GM12878 (cell line): ENCODE measurements at regions not wholly inside any gene's neighbourhood (a gene's known extent, or its start where the extent isn't known, plus 50 kb on each side); places are given as distances from the start of the nearest gene placed in this dataset.

Source experiments
- ATAC-seq: fragments of 200-7000 bp; cut with Tn5 transposase; 3 replicates; pipeline ENCODE4 v1.9.1; 2020; ENCODE audit warnings: mild to moderate bottlenecking, moderate library complexity
- BruUV-seq: library from RNA; stranded (reverse); fragments of 400-500 nt; replicated peaks from 2 replicates; lab custom pipeline; 2021; lab: Mats Ljungman, UMichigan
- CTCF ChIA-PET: fragments of 300-600 bp; sonication (Branson Sonifier 250); formaldehyde crosslinking; extraction: SDS; loops from one replicate; lab custom pipeline; 2021; ENCODE audit warnings: inconsistent platforms; lab: Yijun Ruan, JAX
- POLR2A ChIA-PET: fragments of 350-600 bp; formaldehyde crosslinking; extraction: SDS; loops from one replicate; lab custom pipeline; 2021; ENCODE audit warnings: inconsistent platforms; lab: Charles Lee
- RAD21 ChIA-PET: fragments of 300-600 bp; sonication (Branson Sonifier 250); formaldehyde crosslinking; loops from one replicate; lab custom pipeline; 2023; ENCODE audit warnings: antibody characterized with exemption; ENCODE audit not compliant: unreplicated experiment; lab: Charles Lee
- SMC1A ChIA-PET: fragments of 300-600 bp; sonication (Branson Sonifier 250); formaldehyde crosslinking; loops from one replicate; lab custom pipeline; 2023; ENCODE audit not compliant: unreplicated experiment, uncharacterized antibody; lab: Charles Lee
- DNase-seq: peaks from one replicate; pipeline ENCODE4 v3.0.0-alpha.2; 2011; ENCODE audit warnings: low read depth, low spot score
- FAIRE-seq: peaks from 3 replicates; lab custom pipeline; 2011; peaks lifted over from hg19 to GRCh38; lab: Jason Lieb, UNC
- H2AFZ ChIP-seq: 2 replicates; pipeline ENCODE4 v1.6.0; 2011; ENCODE audit warnings: low read depth, low read length, control low read depth; ENCODE audit not compliant: control insufficient read depth
- H3K27ac ChIP-seq: 2 replicates; pipeline ENCODE4 v1.5.1; 2011; ENCODE audit warnings: control low read depth; ENCODE audit not compliant: control insufficient read depth, insufficient read depth
- H3K27me3 ChIP-seq, 2 experiments: replicated peaks in 1 of 2; 2 replicates each; pipeline versions ENCODE4 v1.6.0 to v1.6.1; 2011; ENCODE audit warnings: low read length in 1 of 2; ENCODE audit not compliant: control insufficient read depth in 2 of 2, insufficient read depth in 2 of 2
- H3K36me3 ChIP-seq, 2 experiments: 2 replicates each; pipeline ENCODE4 v1.5.1; 2011; ENCODE audit warnings: low read length in 1 of 2; ENCODE audit not compliant: control insufficient read depth in 2 of 2, insufficient read depth in 2 of 2
- H3K4me1 ChIP-seq: 2 replicates; pipeline ENCODE4 v1.6.1; 2011; ENCODE audit warnings: mild to moderate bottlenecking, low read length, moderate library complexity, mixed read lengths; ENCODE audit not compliant: control insufficient read depth, insufficient read depth
- H3K4me2 ChIP-seq: 2 replicates; pipeline ENCODE4 v1.6.0; 2011; ENCODE audit warnings: control low read depth; ENCODE audit not compliant: control insufficient read depth, insufficient read depth
- H3K4me3 ChIP-seq: fragments of 200-600 bp; sonication (generic); 2 replicates; pipeline ENCODE4 v1.5.1; 2016
- H3K79me2 ChIP-seq: 2 replicates; pipeline ENCODE4 v1.6.0; 2011; ENCODE audit warnings: low read length; ENCODE audit not compliant: control insufficient read depth, insufficient read depth
- H3K9ac ChIP-seq: 2 replicates; pipeline ENCODE4 v1.8.0; 2011; ENCODE audit warnings: low read length, control low read depth, mixed read lengths; ENCODE audit not compliant: control insufficient read depth, insufficient read depth
- H3K9me3 ChIP-seq: replicated peaks from 3 replicates; pipeline ENCODE4 v1.5.1; 2011; ENCODE audit warnings: mild to moderate bottlenecking, low read length; ENCODE audit not compliant: control insufficient read depth, insufficient read depth
- H4K20me1 ChIP-seq: 2 replicates; pipeline ENCODE4 v1.6.0; 2011; ENCODE audit not compliant: control insufficient read depth, insufficient read depth
- CEBPZ ChIP-seq: fragments of 150-350 bp; IDR thresholded peaks from 2 replicates; pipeline ENCODE4 v1.6.1; 2016; ENCODE audit warnings: low read depth, low read length
- IRF3 ChIP-seq: fragments of 450-650 bp; IDR thresholded peaks from 2 replicates; pipeline ENCODE4 v1.6.1; 2014; ENCODE audit warnings: mild to moderate bottlenecking
- LARP7 ChIP-seq: fragments of 450-650 bp; IDR thresholded peaks from 2 replicates; pipeline ENCODE4 v1.6.1; 2017; ENCODE audit warnings: mild to moderate bottlenecking
- RFX5 ChIP-seq: IDR thresholded peaks from 2 replicates; pipeline ENCODE4 v1.6.1; 2011; ENCODE audit warnings: low read depth, low read length, improper control_type of control experiment
- STAT1 ChIP-seq: fragments of 450-650 bp; conservative IDR thresholded peaks from 2 replicates; pipeline ENCODE4 v1.6.1; 2014; ENCODE audit warnings: antibody characterized with exemption, mild to moderate bottlenecking
- ZBTB4 ChIP-seq: fragments of 450-650 bp; formaldehyde crosslinking; IDR thresholded peaks from 2 replicates; pipeline ENCODE4 v1.4.0; 2022; ENCODE audit warnings: mild to moderate bottlenecking, moderate library complexity
- WGBS: methylation state at CpG from one replicate; pipeline ENCODE4 v1.1.6; 2016; ENCODE audit warnings: low lambda C conversion rate; ENCODE audit not compliant: insufficient replicate concordance, insufficient coverage; ENCODE audit errors: missing lambda C conversion rate; 5-methylcytosine and 5-hydroxymethylcytosine counted together
- in situ Hi-C: fragments of 300-500 bp; cut with MboI; formaldehyde crosslinking; loops from 9 replicates; pipeline ENCODE4 v1.14.3; 2018; ENCODE audit warnings: mixed read lengths
- intact Hi-C: fragments of 100-400 bp; cut with micrococcal nuclease; formaldehyde crosslinking; loops from one replicate; pipeline ENCODE4 v1.14.2; 2022; ENCODE audit not compliant: unreplicated experiment

- in situ Hi-C loops (no loop called here), intact Hi-C loops (no loop called here)
- no peak for DNase-seq
- no peaks in the 10 kb centered on the region; the same call in 2 of the 3 replicates for H3K9me3 ChIP-seq
- no peak overlapping the region for H3K27ac ChIP-seq
- H3K79me2 ChIP-seq, result no peaks in the 10 kb centered on the region
- no peaks in the 10 kb centered on the region for H3K36me3 ChIP-seq
- RAD21 ChIA-PET, result no interaction called here
- no peak overlapping the region for H3K9ac ChIP-seq
- no peaks in the 10 kb centered on the region for H3K27me3 ChIP-seq
- no TSS peak for BruUV-seq
- 50% methylated on average over 8 of the region's 8 CpGs for WGBS
- H3K4me3 ChIP-seq, result no peak overlapping the region
- TF ChIP-seq CEBPZ (no peak), IRF3 (no peak), LARP7 (no peak), STAT1 (no peak), ZBTB4 (CRISPR knock-in tag) (no peak), RFX5 (no peak)
- POLR2A ChIA-PET, result no interaction called here
- CTCF ChIA-PET, result no interaction called here
- H3K4me2 ChIP-seq, result no peak overlapping the region
- SMC1A ChIA-PET, result no interaction called here
- H2AFZ ChIP-seq, result no peak overlapping the region
- no peaks in the 10 kb centered on the region for H3K4me1 ChIP-seq
- FAIRE-seq, result no peak
- H4K20me1 ChIP-seq, result no peaks in the 10 kb centered on the region
- no peak for ATAC-seq
Measured at GRCh38 chr22:48653306-48653705, 1174.4 kb downstream of the BRD1 start.
